ENCODE measurements at regions not wholly inside any gene's neighbourhood (a gene's known extent, or its start where the extent isn't known, plus 50 kb on each side); places are given as distances from the start of the nearest gene placed in this dataset.
A peak's percentile ranks its signal among the peaks of the same experiment; 100 is the strongest.
"Not testable (repeated sequence)": the region's sequence is repeated elsewhere in the genome, so short reads cannot be mapped to it uniquely, and the experiment has no call there.

- no peak for DNase-seq
Observed at GRCh38 chr2:161033059-161033660, 127.1 kb upstream of the TANK start.

DNA sequence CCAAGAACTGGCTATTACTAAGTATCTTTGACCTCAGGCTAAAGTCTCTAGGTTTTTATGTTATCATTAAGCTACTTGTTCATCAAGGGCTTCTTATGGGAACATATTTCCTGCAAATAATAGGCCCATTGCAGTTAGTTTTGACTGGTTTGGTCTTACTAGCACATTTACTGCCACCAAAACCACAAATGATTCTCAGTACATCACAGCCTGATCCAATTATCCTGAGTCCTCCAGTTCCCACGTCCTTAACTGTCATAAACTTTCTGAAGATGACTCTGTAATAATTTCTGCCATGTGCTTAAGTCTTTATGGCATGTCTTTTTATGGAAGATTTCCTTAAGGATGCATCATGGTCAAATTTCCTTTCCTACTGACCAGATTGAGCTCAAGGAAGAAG is 123.3 kb upstream of the TANK start:
- DNase-seq: no peak

DNA sequence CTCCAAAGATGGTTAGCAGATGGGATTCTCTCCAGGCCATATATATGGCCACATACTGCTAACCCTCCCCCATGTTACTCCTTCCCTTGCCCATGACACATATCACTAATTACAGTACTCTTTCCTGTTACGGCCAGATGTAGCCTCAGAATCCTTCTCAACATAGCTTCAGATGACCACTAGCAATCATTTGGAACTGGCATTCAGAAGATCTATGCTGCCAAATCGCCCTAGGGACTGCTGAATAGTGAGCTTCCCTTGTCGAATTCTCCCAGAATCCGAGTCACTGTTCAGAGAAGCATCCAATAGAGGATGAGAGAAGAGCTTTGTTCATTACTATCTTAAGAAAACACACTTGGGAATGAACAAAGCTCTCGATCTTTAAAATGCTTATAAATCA is 121.2 kb upstream of the TANK start:
- no peak for DNase-seq

DNA sequence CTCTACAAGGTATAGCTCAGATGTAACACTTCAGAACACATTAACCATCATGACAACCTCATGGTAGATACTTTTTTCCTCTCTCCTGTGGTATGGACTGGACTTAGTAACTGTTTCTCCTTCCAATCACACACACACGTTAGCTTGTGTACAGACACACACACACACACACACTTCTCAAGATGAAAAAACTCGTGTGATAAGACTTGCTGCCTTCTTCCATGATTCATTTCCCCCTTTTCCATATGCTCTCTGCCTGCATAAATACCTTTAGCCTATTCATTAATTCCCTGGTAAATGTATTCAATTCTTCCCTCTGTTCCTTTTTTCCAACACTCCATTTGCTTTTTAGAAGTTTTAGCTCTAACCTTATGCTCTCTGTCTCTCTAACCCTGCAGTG is 118.9 kb upstream of the TANK start:
- DNase-seq: no peak

GRCh38 chr2:161042990-161043625 is 117.1 kb upstream of the TANK start:
- DNase-seq: no peak

DNA sequence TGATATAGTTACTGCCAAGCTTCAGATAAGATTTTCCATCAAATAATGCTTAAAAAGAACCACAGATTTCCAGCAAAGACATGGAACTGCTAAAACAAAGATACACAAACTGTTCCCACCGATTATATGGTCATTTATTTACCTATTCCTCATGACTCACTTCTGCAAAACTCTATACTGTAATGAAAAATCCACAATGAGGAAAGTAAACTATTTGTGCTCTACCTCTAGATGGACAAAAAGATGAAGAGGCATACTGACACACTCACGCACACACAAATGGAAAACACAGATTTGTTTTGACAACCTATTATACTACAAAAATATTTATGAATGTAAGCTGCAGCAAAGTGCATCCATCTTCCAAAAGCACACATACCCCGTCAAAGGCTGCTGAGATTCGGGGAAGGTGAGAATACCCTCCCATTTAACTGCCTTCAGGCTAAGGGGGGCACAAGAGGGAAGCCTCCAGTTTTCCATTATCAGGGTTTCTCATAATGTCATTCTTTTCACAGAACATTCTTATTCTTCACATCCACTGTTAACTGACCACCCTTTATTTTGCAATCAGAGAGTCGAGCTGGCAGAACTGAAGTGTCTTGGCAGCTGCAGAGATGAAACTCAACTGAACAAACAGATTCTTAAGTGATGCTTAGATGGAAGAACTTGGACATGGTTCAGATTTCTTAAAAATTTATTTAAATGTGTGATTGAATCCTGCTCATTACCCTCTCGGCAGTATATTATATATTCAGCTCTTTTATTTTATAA is 115.9 kb upstream of the TANK start:
- no peak for DNase-seq

DNA sequence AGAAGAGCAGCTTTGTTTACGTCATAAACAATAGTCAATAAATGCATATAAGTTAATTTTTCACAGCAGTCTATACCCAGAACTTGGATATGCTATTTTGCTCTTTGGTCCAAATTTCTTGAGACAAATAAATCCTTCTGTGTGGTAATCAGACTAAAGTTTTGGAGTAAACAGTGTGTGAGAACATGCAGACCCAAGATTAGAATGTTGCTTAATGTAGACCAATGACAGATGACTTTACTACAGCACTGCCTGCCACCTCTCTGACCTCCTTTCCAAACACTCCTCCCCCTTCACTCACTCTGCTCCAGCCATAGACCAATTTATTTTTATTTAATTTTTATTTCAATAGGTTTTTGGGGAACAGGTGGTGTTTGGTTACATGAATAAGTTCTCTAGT is 115.3 kb upstream of the TANK start:
- no peak for DNase-seq

DNA sequence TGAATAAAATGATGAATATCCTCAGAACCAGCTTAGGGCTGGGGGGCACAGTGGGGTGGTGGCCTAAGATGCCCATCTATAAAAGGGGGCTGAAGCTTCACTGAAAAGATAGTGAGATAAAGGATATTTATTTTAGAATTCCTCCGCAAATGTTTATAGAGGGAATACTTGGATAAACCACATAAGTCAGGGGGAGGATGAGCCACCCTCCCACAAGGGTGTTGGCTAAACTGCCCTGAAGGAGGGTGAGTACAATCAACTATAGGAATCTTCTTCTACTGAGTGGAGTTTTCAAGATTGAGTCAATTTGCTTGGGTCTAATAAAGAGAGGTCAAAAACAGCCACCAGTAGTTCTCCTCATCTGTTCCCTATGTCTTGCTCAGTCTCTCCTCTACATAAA is 114.5 kb upstream of the TANK start:
- no peak for DNase-seq

DNA sequence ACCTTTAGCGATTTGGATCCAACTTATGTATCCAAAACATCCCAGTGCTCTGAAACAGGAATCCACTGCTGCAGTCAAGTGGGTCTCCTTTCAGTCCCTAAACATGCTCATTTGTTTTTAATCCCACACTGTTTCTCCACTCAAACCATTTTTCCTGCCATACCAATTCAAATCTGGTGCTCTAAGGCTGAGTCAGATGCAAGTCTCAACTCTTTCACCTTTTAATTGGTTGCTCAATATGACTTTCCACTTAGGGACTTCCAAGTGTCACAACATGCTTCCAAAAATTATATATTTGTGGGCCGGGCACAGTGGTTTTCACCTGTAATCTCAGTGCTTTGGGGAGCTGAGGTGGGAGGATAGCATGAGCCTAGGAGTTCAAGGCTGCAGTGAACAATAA is 113.4 kb upstream of the TANK start:
- DNase-seq: no peak

DNA sequence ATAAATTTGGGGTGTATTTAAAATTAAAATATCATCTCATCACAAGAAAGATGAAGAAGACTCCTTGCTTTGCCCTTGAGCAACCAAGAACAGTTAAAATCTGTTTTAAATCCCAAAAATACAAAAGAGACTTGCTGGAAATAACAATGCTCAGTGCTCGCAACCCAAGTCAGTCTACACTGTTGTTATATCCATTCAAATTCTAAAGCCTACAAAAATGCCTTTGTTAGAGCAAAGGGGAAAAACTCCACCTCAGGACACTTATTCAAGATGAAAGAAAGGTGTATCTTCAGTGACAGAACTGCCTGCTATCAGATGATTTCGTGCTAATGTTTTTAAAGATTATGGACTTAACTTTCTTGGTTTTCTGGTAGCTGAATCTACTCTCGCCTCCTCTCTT is 111.9 kb upstream of the TANK start:
- no peak for DNase-seq

DNA sequence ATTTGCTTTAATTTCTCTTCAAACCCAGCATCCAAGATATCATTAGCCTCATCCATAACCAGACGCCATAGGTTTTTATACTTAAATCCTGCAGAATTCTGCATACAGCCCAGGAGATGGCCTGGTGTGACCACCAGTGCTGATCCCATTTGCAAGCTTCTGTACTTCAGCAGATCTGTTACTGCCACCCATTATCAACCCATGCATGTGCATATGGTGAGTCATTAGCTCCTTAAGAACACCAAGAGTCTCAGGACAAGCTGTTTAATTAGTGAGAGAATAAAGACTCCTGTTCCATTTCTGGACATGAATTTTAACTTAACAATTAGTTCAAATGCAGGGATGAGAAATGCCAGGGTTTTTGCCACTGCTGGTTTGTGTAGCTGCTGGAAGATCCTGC is 110.7 kb upstream of the TANK start:
- no peak for DNase-seq

GRCh38 chr2:161052214-161052613 is 108.0 kb upstream of the TANK start:
- no peak for DNase-seq

DNA sequence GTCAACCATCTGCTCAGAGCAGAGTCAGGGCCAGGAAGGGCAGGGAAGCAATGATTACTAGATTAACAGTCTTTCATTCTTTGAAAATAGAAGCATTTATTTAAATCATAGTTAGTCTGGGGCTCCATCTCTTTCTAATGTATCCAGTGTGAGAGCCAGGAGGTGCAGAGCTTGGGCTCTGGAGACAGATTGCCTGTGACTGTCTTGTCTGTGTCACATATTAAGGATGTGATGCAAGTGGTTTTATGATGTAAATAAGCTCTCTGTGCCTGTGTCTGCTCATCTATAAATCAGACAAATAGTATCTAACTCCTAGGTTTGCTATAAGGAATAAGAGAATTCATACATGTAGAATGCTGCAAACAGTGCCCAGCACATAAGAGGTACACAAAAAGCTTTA is 104.9 kb upstream of the TANK start:
- no peak for DNase-seq

DNA sequence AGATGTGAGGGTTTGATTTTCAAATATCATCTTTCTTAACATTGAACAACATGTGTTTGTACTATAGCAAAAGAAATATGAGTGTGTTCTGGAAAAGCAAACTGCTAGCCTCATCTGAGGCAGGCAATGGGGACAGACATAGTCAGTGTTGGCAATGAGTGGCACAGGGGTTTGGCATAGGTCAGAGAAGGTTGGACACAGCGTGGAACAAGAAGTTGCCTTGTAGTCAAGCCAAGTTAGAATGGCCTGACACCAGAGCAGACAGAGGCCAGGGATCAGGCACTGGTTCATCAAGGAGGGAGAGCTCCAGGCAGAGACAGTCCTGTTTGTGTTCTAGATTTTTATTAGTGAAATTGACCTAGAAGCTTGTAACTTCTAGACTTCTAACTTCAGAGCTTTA is 100.8 kb upstream of the TANK start:
- no peak for DNase-seq

- DNase-seq: no peak
Observed at GRCh38 chr2:161061786-161062185, 98.4 kb upstream of the TANK start.

- peak; percentile 30 for DNase-seq
Observed at GRCh38 chr2:161063157-161063945, 96.9 kb upstream of the TANK start.

- DNase-seq: no peak
Observed at GRCh38 chr2:161063946-161064306, 96.3 kb upstream of the TANK start.

GRCh38 chr2:161067846-161068350 is 92.3 kb upstream of the TANK start:
- no peak for DNase-seq

- DNase-seq: no peak
Observed at GRCh38 chr2:161068670-161069069, 91.6 kb upstream of the TANK start.

DNA sequence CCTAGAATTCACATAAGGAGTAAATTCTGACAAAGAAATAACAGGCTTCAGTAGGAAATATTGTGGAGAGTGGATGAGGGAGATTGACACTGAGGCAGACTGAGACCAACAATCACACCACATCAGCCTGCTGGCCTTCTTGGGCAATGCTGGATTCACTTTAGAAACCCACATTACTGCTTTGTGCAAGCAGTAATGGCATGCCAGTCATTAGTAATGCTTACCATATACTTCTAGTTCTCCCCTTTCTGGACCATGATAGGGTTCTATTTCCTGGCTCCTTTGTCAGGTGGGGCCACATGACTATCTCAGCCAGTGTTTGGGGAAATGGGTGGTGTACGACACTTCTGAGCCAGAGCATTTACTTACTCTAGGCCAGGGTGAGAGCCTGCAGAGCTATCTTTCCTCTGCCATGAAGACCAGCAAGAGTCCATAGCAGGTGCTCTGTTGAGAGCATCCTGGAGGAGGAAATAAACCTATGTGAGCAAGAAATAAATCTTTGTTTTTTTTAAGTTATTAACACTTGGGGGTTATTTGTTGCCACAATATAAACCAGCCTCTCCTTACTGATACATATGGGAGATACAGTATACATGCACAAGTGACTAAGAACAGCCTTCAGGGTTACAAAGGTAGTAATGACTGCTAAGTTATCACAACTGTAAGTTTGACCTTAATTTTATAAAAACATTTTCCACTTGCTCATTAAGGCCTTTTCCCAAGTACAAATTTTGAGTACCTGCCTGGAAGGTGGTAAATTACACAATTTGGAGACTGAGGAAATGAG is 89.3 kb upstream of the TANK start:
- DNase-seq: no peak

- DNase-seq: not testable (repeated sequence)
Observed at GRCh38 chr2:161072436-161072835, 87.8 kb upstream of the TANK start.

GRCh38 chr2:161075701-161076100 is 84.5 kb upstream of the TANK start:
- DNase-seq: no peak

DNA sequence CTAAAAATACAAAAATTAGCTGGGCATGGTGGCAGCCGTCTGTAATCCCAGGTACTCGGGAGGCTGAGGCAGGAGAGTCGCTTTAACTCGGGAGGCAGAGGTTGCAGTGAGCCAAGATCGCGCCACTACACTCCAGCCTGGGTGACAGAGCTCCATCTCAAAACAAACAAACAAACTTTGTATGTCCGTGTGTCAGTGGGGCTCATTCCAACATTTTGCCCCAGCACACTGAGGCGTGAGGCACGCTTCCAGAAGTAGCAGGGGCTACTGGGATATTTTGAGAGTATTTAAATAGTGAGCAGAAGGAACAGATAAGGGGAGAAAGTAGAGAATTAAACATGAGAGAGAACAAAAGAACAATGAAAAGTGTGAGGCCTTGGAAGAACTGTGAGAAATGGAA is 83.3 kb upstream of the TANK start:
- DNase-seq: no peak

Measured in GDM1 (cell line).